ENCODE measurements at regions not wholly inside any gene's neighbourhood (a gene's known extent, or its start where the extent isn't known, plus 50 kb on each side); places are given as distances from the start of the nearest gene placed in this dataset.
"Not testable (repeated sequence)": the region's sequence is repeated elsewhere in the genome, so short reads cannot be mapped to it uniquely, and the experiment has no call there.

GRCh38 chr2:16025876-16026640, 85.7 kb downstream of the MYCN start:
- Mint-ChIP-seq H3K36me3 (ENCODE audit: low read depth) (no peaks in the 10 kb centered on the region), H3K27me3 (ENCODE audit: low read depth, poor library complexity) (no peaks in the 10 kb centered on the region), H3K27ac (no peak overlapping the region), H3K4me3 (no peak overlapping the region), H3K4me1 (peaks cover 41% of the 10 kb centered on the region), H3K9me3 (no peaks in the 10 kb centered on the region)
- TF ChIP-seq, protein P1, sequence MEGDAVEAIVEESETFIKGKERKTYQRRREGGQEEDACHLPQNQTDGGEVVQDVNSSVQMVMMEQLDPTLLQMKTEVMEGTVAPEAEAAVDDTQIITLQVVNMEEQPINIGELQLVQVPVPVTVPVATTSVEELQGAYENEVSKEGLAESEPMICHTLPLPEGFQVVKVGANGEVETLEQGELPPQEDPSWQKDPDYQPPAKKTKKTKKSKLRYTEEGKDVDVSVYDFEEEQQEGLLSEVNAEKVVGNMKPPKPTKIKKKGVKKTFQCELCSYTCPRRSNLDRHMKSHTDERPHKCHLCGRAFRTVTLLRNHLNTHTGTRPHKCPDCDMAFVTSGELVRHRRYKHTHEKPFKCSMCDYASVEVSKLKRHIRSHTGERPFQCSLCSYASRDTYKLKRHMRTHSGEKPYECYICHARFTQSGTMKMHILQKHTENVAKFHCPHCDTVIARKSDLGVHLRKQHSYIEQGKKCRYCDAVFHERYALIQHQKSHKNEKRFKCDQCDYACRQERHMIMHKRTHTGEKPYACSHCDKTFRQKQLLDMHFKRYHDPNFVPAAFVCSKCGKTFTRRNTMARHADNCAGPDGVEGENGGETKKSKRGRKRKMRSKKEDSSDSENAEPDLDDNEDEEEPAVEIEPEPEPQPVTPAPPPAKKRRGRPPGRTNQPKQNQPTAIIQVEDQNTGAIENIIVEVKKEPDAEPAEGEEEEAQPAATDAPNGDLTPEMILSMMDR (IDR thresholded peaks at IDR 0.05), result no peak
- no peak for DNase-seq

DNA sequence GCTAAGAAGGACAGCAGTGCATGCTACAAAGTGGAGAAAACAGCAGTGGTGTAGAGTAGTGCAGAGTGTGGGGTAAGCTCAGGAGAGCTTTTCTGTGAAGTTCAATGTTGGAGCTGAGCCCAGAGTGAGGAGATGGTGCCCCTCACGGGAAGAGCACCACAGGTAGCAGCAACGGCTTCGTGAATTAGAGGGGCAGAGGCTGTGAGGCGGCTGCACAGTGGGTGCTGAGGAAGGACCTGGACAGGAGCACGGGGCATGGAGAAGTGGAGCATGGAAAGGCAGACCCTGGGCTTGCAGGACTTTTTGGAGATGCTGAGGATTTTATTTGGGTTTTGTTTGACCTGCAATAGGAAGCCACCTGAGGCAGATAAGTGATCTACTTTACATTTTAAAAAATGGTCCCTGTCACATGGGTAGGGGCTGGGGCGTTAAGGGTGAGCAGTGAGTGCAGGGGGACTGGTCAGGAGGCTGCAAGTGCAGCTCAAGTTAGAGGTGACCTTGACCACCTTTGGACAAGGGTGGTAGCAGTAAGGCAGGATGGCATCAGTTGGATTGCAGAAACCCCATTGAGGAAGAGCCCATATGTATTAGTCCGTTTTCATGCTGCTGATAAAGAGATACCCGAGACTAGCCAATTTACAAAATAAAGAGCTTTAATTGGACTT, 85.0 kb downstream of the MYCN start:
- Mint-ChIP-seq H3K36me3 (ENCODE audit: low read depth) (no peaks in the 10 kb centered on the region), H3K27me3 (ENCODE audit: low read depth, poor library complexity) (no peaks in the 10 kb centered on the region), H3K27ac (no peak overlapping the region), H3K9me3 (no peaks in the 10 kb centered on the region), H3K4me3 (no peak overlapping the region), H3K4me1 (peaks cover 33% of the 10 kb centered on the region)
- TF ChIP-seq, protein P1 (IDR thresholded peaks at IDR 0.05), result no peak
- DNase-seq, result no peak

DNA sequence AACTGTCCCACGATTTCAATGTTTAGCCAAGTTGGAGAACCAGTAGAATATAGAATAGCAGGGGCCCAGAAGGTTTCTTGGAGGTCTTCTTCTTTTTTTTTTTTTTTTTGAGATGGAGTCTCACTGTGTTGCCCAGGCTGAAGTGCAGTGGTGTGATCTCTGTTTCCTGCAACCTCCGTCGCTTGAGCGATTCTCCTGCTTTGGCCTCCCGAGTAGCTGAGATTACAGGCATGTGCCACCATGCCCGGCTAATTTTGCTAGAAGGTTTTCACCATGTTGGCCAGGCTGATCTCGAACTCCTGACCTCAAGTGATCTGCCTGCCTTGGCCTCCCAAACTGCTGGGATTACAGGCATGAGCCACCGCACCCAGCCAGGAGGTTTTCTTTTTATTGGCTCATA, 84.3 kb downstream of the MYCN start:
- not testable (repeated sequence) for H3K9me3 Mint-ChIP-seq; H3K4me3 Mint-ChIP-seq; H3K27me3 Mint-ChIP-seq (ENCODE audit: low read depth, poor library complexity); DNase-seq; H3K27ac Mint-ChIP-seq; H3K36me3 Mint-ChIP-seq (ENCODE audit: low read depth)
- peaks cover 28% of the 10 kb centered on the region for H3K4me1 Mint-ChIP-seq

GRCh38 chr2:16023506-16024360, 83.4 kb downstream of the MYCN start:
- no peaks in the 10 kb centered on the region for H3K9me3 Mint-ChIP-seq
- TF ChIP-seq, protein P1 (IDR thresholded peaks at IDR 0.05), result no peak
- no peak overlapping the region for H3K4me3 Mint-ChIP-seq
- no peaks in the 10 kb centered on the region for H3K27me3 Mint-ChIP-seq (ENCODE audit: low read depth, poor library complexity)
- H3K27ac Mint-ChIP-seq, result no peak overlapping the region
- peaks cover 34% of the 10 kb centered on the region for H3K4me1 Mint-ChIP-seq
- DNase-seq, result no peak
- no peaks in the 10 kb centered on the region for H3K36me3 Mint-ChIP-seq (ENCODE audit: low read depth)

GRCh38 chr2:16022548-16023240, 82.3 kb downstream of the MYCN start:
- Mint-ChIP-seq H3K27ac (peak overlapping the region; percentile 5), H3K27me3 (ENCODE audit: low read depth, poor library complexity) (no peaks in the 10 kb centered on the region), H3K36me3 (ENCODE audit: low read depth) (no peaks in the 10 kb centered on the region), H3K4me1 (peaks cover 28% of the 10 kb centered on the region), H3K9me3 (no peaks in the 10 kb centered on the region), H3K4me3 (no peak overlapping the region)
- no peak for DNase-seq
- TF ChIP-seq, protein P1 (IDR thresholded peaks at IDR 0.05), result no peak

Data from nephron progenitor cell (in vitro differentiated cells).